GM13976 (cell line): ENCODE measurements at regions not wholly inside any gene's neighbourhood (a gene's known extent, or its start where the extent isn't known, plus 50 kb on each side); places are given as distances from the start of the nearest gene placed in this dataset.
"Not testable (repeated sequence)": the region's sequence is repeated elsewhere in the genome, so short reads cannot be mapped to it uniquely, and the experiment has no call there.

Source experiments
- DNase-seq: peaks from one replicate; pipeline ENCODE4 v3.0.0; 2012; ENCODE audit warnings: low spot score
- in situ Hi-C: fragments of 300-500 bp; cut with MboI; formaldehyde crosslinking; loops from one replicate; pipeline ENCODE4 v1.12.0; 2022; ENCODE audit warnings: low sequenced_read_pairs, mixed read lengths, inconsistent platforms; ENCODE audit not compliant: unreplicated experiment
- TF ChIP-seq, protein P1 (sequence below): IDR thresholded peaks from 2 replicates; pipeline ENCODE4 v1.5.1; 2012; ENCODE audit warnings: borderline replicate concordance, mild to moderate bottlenecking; ENCODE audit not compliant: insufficient read depth; ENCODE audit errors: extremely low read depth, missing control alignments, control extremely low read depth

DNA sequence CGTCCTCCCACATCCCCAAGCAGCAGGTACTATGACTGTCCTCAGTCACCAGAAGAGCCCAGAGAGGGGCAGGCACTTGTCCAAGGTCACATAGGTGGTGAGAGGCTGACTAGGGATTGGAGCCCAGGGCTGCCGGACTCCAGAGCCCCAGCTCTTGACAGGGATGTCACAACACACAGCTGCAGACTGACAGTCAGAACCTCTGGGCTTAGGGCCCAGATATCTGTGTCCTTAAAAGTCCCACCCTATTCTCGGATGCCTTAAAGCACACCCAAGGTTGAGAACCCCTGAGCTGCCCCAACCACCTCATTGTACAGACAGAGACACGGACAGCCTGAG is 622.9 kb downstream of the MATN1 start:
- in situ Hi-C loops: no loop called here
- no peak for DNase-seq
- TF ChIP-seq, protein P1, sequence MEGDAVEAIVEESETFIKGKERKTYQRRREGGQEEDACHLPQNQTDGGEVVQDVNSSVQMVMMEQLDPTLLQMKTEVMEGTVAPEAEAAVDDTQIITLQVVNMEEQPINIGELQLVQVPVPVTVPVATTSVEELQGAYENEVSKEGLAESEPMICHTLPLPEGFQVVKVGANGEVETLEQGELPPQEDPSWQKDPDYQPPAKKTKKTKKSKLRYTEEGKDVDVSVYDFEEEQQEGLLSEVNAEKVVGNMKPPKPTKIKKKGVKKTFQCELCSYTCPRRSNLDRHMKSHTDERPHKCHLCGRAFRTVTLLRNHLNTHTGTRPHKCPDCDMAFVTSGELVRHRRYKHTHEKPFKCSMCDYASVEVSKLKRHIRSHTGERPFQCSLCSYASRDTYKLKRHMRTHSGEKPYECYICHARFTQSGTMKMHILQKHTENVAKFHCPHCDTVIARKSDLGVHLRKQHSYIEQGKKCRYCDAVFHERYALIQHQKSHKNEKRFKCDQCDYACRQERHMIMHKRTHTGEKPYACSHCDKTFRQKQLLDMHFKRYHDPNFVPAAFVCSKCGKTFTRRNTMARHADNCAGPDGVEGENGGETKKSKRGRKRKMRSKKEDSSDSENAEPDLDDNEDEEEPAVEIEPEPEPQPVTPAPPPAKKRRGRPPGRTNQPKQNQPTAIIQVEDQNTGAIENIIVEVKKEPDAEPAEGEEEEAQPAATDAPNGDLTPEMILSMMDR: no peak

DNA sequence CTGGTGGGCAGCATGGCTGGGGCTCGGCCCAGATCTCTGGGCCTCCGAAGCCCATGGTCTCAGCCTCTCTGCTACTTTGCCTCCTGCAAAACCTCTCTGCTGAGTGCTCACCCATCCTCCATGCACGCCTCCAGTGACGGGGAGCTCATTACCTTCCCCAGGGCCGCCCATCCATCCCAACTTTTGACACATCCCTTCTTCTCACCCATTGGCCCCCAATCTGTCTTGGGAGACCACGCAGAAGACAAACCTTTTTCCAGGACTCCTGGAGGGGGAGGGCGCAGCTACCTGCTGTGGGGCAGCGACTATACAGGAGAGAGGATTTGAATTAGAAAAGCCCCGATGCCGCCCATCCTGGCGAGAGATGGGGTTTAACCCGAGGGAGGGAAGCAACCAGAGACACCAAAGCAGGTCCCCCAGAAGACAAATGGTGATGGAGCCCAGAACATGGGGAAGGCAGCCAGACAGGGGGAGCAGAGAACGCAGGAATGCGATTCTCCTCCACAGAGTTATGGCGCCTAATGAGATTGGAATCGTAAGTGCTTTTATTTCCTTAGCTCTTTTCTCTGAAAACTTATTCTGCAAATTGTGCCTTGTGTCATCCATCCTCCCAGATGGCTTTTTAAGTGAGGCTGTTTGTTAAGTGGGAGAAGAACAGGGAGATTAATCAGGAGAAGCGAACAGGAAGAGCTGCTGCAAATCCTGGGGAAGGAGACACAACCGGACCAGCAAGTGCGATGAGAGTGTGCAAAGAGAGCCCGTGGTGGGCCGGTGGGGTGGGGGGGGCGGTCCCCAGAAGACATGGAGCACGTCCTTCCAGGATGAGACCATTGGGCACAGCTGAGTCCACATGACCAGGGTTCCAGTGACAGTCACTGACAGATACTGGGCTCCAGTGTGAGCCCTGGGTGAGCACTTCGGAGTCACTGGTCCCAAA is 623.5 kb downstream of the MATN1 start:
- DNase-seq: no peak
- TF ChIP-seq, protein P1: no peak
- in situ Hi-C loops: no loop called here

DNA sequence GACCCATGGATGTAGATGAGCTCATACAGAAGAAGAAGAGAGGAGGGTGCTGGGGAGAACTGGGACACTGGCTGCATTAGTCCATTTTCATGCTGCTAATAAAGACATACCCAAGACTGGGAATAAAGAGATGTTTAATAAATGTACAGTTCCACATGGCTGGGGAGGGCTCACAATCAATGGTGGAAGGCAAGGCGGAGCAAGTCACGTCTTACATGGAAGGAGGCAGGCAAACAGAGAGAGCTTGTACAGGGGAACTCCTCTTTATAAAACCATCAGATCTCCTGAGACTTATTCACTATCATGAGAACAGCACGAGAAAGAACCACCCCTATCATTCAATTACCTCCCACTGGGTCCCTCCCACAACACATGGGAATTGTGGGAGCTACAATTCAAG is 625.5 kb downstream of the MATN1 start:
- in situ Hi-C loops, DNase-seq: not testable (repeated sequence)

DNA sequence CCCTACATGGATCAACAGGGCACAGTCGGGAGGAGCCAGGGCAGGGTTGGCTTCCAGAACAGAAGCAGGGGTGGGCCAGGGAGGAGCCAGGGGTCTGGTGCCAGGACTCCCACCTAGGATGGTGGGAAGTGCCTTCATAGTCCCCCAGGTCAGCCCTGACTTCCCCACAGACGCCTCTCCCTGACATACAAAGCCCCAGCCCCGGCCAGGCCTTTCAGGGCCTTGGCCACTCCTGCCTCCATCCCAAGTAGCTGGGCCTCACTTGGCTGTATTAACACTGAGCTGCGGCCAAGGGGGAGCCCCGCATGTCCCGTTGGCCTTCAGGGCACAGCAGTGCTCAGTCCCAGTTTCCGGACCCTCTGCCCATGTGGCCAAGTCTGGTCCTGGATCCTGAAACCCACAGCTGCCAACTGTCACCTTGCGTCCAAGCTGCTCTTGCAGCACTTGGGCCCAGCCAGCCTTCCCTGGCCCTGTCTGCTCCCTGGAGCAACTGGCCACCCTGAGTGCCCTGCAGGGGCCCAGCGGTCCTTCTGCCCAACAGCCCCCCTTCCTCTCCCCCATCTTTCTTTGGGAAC is 627.8 kb downstream of the MATN1 start:
- DNase-seq: no peak
- in situ Hi-C loops: no loop called here
- TF ChIP-seq, protein P1: no peak

DNA sequence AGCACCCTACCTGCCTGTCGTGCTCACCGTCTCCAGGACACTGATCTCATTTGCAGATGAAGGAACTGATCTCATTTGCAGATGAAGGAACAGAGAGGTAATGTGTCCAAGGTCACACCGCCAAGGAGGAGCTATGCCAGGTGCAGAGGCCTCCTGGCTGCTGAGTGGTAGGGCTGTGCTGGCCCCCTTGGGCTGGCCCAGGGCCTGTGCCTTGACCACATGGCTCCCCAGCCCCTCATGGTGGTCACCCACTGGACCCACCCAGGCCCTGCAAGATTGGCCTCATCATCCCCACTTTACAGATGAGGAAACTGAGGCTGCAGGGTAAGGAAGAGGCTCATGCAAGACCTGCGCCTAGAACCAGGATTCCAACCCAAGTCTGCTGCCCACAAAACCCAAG is 628.3 kb downstream of the MATN1 start:
- TF ChIP-seq, protein P1: no peak
- in situ Hi-C loops: no loop called here

DNA sequence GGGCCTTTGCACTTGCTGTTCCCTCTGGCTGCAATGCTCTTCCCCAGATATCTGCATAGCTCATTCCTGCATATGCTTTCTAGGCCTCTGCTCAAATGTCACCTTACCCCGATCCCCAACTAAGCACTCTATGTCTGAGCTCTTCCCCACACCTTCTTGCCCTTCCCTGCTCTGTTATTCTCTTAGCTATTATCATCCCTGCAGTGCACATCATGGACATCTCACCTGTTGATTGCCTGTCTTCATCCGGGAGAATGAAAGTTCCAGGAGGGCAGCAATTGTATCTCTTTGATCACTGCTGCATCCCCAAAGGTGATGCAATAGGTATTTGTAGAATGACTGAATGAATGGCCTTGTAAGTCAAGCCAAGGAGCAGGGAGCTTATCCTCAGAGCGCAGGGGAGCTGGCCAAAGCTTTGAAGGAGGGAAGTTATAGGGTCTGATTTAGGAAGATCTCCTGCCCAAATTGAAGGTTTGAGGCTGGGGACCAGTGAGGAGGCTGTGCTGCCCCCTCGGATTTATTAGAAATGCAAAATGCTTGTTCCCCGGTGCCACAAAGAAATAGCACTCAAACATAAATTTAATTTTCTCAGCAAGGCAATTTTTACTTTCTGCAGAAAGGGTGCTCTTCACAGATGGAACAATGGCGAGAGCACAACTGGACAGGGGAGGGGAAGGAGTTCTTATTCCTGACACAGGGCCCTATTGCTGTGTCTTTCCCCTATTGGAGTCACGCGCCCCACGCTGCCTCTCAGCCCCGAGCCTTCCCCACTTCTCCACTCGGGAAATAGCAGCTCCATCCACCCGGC is 631.1 kb downstream of the MATN1 start:
- in situ Hi-C loops: no loop called here

More for the DNA sequence above, 628.3 kb downstream of the MATN1 start:
- DNase-seq: no peak

More for the DNA sequence above, 631.1 kb downstream of the MATN1 start:
- TF ChIP-seq, protein P1: no peak
- no peak for DNase-seq
